GM19328 (cell line): ENCODE measurements at regions not wholly inside any gene's neighbourhood (a gene's known extent, or its start where the extent isn't known, plus 50 kb on each side); places are given as distances from the start of the nearest gene placed in this dataset.
"Not testable (repeated sequence)": the region's sequence is repeated elsewhere in the genome, so short reads cannot be mapped to it uniquely, and the experiment has no call there.

Source experiments
- ATAC-seq: cut with Tn5 transposase; IDR thresholded peaks from one replicate; pipeline ENCODE4 v1.9.1; 2021; ENCODE audit warnings: mild to moderate bottlenecking, moderate library complexity; ENCODE audit not compliant: unreplicated experiment

DNA sequence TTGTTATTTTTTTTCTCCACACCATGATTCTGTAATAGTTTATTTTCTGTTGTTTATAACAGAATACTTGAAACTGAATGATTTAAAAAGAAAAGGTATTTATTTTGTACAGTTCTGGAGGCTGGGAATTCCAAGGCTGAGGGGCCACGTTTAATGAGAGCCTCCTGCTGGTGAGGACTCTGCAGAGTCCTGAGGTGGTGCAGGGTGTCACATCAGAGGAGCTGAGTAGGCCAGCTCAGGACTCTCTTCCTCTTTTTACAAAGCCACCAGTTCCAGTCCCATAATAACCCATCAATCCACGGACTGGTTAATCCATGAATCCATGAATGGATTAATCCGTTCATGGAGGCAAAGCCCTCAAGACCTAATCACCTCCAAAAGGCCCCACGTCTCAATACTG is 71.6 kb downstream of the TFAP2A start:
- no peak for ATAC-seq

DNA sequence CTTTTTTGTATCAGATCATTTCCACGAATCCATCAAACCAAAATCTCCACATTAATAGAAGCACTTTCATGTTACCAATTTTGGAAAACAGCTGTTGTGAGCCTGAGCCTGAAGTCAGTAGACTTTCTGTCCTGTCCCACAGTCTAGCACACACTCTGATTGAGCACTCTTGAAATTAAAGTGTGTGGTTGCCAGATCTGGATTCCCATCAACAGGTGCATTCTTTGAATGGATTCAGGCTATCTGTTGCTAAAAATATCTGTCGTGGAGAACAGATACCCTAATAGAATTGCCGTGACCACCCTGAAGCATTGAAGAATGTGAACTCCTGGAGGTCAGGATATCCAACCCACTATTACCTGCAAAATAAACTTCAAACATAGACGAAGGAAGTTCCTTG is 73.3 kb downstream of the TFAP2A start:
- no peak for ATAC-seq

DNA sequence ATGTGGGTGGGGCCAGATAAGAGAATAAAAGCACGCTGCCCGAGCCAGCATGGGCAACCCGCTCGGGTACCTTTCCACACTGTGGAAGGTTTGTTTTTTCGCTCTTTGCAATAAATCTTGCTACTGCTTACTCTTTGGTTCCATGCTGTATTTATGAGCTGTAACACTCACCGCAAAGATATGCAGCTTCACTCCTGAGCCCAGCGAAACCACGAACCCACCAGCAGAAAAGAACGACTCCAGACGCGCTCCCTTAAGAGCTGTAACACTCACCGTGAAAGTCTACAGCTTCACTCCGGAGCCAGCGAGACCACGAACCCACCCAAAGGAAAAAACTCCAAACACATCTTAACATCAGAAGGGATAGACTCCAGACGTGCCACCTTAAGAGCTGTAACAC is 76.7 kb downstream of the TFAP2A start:
- no peak for ATAC-seq

- ATAC-seq: not testable (repeated sequence)
Observed at GRCh38 chr6:10337376-10337775, 77.5 kb downstream of the TFAP2A start.

GRCh38 chr6:10332111-10332510 is 82.8 kb downstream of the TFAP2A start:
- ATAC-seq: no peak

- ATAC-seq: no peak
Observed at GRCh38 chr6:10331334-10331968, 83.4 kb downstream of the TFAP2A start.

DNA sequence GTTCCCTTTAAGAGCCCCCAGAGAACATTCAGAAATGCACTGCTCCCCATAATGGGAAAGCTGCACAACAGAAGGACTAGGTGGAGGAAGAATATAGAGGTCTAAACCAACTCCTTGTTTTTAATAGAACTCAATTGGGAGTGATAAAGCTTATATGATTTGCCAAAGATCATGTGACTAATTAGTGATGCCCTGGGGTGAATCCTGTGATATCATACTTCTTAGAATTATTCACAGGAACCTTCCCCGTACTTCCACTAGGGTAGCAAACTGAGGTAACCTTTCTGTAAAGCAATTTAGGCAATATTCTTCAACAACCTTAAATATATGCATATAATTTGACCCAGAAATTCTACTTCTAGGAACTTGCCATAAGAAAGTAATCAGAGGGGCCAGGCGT is 84.4 kb downstream of the TFAP2A start:
- no peak for ATAC-seq

GRCh38 chr6:10323018-10323417 is 91.9 kb downstream of the TFAP2A start:
- ATAC-seq: no peak

GRCh38 chr6:10320291-10320690 is 94.6 kb downstream of the TFAP2A start:
- no peak for ATAC-seq

DNA sequence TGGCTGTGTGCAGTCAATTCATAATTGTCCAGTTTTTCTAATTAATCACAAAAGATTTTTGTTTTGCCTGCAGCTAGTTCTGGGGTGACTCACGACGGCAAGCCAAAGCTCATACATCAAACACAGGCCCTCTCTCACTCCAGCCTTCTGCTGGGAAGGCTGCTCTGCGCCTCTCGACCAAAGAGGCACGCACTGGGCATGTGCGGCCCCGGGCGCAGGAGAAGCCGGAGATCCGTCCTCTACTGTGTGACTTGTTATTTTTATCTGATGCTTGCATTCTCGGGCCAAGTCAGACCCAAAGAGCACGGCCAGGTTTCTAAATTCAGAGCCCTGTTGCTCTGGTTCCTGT is 98.5 kb downstream of the TFAP2A start:
- no peak for ATAC-seq

- ATAC-seq: no peak
Observed at GRCh38 chr6:10315658-10316372, 99.1 kb downstream of the TFAP2A start.

DNA sequence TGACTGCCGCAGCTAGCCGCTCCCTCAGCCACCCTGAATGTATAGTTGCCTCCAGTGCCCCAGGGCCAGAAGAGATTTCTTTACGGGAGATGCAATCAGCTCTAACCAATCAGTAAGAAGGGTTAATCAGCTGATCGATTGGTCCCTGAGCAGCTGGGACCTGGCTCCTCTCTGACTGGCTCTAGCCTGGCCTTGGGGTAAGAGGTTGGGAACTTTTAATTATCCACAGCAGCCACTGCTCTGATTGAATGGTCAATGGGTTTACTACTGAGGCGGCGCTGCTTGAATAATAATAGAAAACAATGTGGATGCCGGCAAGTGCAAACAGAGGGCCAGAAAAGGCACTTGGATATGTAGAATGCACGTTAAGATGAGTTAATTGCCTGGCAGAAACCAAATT is 99.8 kb downstream of the TFAP2A start:
- ATAC-seq: no peak

- ATAC-seq: no peak
Observed at GRCh38 chr6:10314163-10314955, 100.5 kb downstream of the TFAP2A start.

DNA sequence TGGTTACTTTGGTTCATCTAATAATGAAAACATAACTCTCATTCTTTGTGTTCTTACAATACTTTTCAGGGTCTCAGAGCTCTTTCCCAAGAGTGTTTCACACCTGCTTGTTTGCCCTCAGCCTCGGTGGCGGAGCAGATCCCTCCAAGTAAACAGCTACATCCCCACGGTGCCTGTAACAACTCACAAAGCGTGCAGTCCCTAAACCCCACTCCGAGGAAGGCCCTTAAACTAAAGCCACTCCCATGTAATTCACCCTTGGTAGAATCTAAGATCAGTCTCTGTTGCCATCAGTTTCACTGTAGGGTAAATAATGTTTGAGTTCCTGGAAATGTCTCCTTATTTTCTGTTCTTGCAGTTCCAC is 101.1 kb downstream of the TFAP2A start:
- no peak for ATAC-seq

DNA sequence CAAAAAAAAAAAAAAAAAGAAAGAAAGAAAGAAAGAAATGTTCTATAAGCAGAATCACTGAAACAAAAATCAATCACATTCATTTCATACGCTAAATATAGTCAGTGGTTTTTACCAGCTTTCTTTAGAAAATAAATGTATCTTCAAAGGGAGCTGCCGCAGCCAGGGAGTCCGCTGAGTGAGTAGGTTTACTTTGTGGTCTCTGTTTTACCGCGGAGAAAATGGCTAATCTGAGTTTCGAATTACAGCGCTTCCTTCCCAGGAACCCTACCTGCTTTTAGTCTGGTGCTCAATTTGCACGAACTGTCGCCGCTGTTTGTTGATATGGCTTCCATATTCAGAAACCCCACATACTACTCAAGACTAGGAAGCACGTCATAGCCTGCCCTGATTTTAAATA is 102.4 kb downstream of the TFAP2A start:
- no peak for ATAC-seq

DNA sequence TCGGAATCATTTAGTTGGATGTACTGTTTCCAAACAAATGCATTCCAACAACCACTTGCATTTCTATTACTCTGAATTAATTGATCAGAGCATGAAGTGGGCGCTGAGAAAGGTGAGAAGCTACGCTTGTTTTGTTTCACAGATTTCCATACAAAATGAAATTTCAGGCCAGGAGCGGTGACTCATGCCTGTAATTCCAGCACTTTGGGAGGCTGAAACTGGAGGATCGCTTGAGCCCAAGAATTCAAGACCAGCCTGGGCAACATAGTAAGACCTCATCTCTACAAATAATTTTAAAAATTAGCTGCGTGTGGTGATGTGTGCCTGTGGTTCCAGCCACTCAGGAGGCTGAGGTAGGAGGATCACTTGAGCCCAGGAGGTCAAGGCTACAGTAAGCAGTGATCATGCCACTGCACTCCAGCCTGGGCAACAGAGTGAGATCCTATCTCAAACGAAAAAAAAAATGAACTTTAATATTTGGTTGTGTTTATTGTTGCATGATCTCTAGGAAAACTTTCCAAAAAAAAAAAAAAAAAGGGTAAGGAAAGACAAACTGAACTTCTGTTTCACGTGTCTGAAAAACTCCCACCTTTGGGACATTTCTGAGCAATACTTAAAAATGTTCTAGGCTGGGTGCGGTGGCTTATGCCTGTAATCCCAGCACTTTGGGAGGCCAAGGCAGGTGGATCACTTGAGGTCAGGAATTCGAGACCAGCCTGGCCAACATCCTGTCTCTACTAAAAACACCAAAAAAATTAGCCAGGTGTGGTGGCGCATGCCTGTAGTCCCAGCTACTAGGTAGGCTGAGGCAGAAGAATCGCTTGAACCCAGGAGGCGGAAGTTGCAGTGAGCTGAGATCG is 103.1 kb downstream of the TFAP2A start:
- ATAC-seq: not testable (repeated sequence)

GRCh38 chr6:10310826-10311225 is 104.0 kb downstream of the TFAP2A start:
- no peak for ATAC-seq

- ATAC-seq: no peak
Observed at GRCh38 chr6:10310330-10310653, 104.6 kb downstream of the TFAP2A start.

- ATAC-seq: no peak
Observed at GRCh38 chr6:10309457-10310329, 105.2 kb downstream of the TFAP2A start.

- ATAC-seq: no peak
Observed at GRCh38 chr6:10307476-10307875, 107.4 kb downstream of the TFAP2A start.
